GM12891 (cell line): ENCODE measurements at regions not wholly inside any gene's neighbourhood (a gene's known extent, or its start where the extent isn't known, plus 50 kb on each side); places are given as distances from the start of the nearest gene placed in this dataset.
A peak's percentile ranks its signal among the peaks of the same experiment; 100 is the strongest.

Source experiments
- DNase-seq: peaks from one replicate; pipeline ENCODE4 v3.0.0; 2011; ENCODE audit warnings: low spot score; ENCODE audit not compliant: insufficient read length
- FAIRE-seq: peaks from 2 replicates; lab custom pipeline; 2011; peaks lifted over from hg19 to GRCh38; lab: Jason Lieb, UNC
- PAX5 ChIP-seq: IDR thresholded peaks from 2 replicates; pipeline ENCODE4 v1.6.1; 2011; ENCODE audit warnings: low read length, moderate library complexity, mild to moderate bottlenecking; ENCODE audit not compliant: insufficient read depth, severe bottlenecking
- POLR2A ChIP-seq: IDR thresholded peaks from 2 replicates; pipeline ENCODE4 v1.6.1; 2011; ENCODE audit warnings: low read depth, low read length, control low read depth
- POLR2AphosphoS5 ChIP-seq: IDR thresholded peaks from 2 replicates; pipeline ENCODE4 v1.6.1; 2011; ENCODE audit warnings: low read depth, low read length, control low read depth
- POU2F2 ChIP-seq: IDR thresholded peaks from 2 replicates; pipeline ENCODE4 v1.6.1; 2011; ENCODE audit warnings: low read depth, mild to moderate bottlenecking, control low read depth, low read length, moderate library complexity
- SPI1 ChIP-seq: IDR thresholded peaks from 2 replicates; pipeline ENCODE4 v1.6.1; 2011; ENCODE audit warnings: low read depth, low read length, control low read depth
- TAF1 ChIP-seq: IDR thresholded peaks from 2 replicates; pipeline ENCODE4 v1.6.1; 2011; ENCODE audit warnings: low read depth, low read length, control low read depth

GRCh38 chr5:96265487-96265886 is 167.6 kb downstream of the PCSK1 start:
- no peak for FAIRE-seq
- TF ChIP-seq POLR2A (no peak), TAF1 (no peak), POU2F2 (no peak), PAX5 (no peak), SPI1 (no peak), POLR2AphosphoS5 (no peak)
- no peak for DNase-seq

DNA sequence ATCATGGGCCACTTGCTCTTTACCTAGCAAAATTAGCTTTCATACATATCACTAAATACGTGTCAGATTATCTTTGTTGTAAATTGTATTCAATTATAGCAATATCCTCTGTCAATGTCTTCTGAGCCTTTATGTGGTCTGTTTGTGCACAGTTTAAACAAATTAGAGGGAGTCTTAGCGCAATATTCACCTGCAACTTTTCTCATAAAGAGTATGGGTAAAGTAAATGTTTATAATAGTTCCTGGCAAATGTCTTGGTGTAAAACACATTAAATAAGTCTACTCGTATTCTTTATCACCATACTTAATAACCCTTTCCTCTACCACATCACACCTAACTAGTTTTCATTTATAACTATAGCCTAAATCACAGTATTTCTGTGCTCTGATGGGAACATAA is 169.0 kb downstream of the PCSK1 start:
- TF ChIP-seq TAF1 = no peak
- no peak for TF ChIP-seq POU2F2
- TF ChIP-seq SPI1 = no peak
- no peak for TF ChIP-seq POLR2A
- TF ChIP-seq PAX5 = no peak
- no peak for TF ChIP-seq POLR2AphosphoS5
- no peak for DNase-seq
- FAIRE-seq = no peak

- TF ChIP-seq SPI1 (no peak), TAF1 (no peak), POU2F2 (no peak), POLR2A (no peak), PAX5 (no peak), POLR2AphosphoS5 (no peak)
- no peak for DNase-seq
- no peak for FAIRE-seq
These were observed 170.9 kb downstream of the PCSK1 start for GRCh38 chr5:96262105-96262504.

- no peak for FAIRE-seq
These were observed 173.0 kb downstream of the PCSK1 start for GRCh38 chr5:96260009-96260408.

GRCh38 chr5:96259151-96259772 is 173.8 kb downstream of the PCSK1 start:
- FAIRE-seq (peak; percentile 52), DNase-seq (no peak)
- TF ChIP-seq POLR2AphosphoS5 (no peak), SPI1 (peak; percentile 83)

More at GRCh38 chr5:96260009-96260408, 173.0 kb downstream of the PCSK1 start:
- DNase-seq = no peak
- TF ChIP-seq POLR2AphosphoS5 (no peak), PAX5 (no peak), POLR2A (no peak), POU2F2 (no peak), SPI1 (no peak), TAF1 (no peak)

GRCh38 chr5:96258692-96259091 is 174.4 kb downstream of the PCSK1 start:
- DNase-seq (no peak), FAIRE-seq (no peak)
- TF ChIP-seq POU2F2 (no peak), PAX5 (no peak), POLR2AphosphoS5 (no peak), TAF1 (no peak), SPI1 (no peak), POLR2A (no peak)

DNA sequence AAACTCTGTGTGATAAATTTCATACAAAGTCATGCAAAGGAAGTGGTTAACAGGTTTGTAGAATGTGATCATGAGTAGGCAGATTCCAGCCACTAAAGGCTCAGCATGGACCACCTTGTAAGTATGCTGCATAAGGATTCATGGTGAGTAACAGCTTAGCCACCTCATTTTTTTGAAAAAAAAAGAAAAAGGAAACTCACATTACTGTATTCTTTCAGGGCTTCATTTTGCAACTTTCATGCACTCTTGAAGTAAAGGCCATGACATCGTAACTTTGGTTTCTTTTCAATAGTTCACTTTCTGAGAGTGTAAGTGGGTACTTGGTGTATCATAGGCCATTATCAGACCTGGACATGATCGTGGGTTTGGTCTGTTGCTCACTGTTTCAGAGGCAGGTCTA is 175.1 kb downstream of the PCSK1 start:
- FAIRE-seq = no peak
- TF ChIP-seq TAF1 (no peak), SPI1 (no peak), POU2F2 (no peak), POLR2A (no peak), PAX5 (no peak), POLR2AphosphoS5 (no peak)
- DNase-seq = no peak

DNA sequence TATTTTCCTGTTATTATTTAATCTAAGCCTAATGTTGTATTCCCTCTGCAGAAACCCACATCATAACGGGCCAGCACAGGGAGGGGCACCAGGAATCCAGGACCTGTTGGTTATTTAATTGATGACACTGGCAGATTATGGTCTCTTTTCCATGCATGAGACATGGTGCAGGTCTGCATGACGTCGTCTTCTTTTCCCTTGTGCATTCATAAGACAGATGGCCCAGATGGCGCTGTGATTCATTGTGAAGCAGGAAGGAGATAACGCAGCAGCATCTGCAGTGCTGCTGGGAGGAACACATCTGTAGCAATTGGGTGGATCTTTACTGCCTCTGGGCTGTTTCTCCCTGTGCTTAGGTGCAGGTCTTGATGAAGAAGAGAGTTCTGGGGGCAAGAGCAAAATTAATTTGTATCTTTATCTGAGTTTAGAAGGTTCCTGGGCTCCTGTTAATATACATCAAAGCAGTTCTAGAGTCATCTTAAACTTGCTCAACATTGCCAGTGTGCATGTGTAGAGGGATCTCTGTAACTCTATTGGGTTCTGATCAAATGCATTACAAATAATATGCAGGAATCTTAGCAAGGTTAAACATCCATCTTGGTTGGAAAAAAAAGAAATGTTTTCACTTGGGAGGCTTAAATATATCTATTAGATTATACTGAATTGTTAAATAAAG is 176.1 kb downstream of the PCSK1 start:
- FAIRE-seq (no peak), DNase-seq (no peak)
- TF ChIP-seq SPI1 = no peak
- TF ChIP-seq POLR2A = no peak
- TF ChIP-seq TAF1 = no peak
- no peak for TF ChIP-seq POLR2AphosphoS5
- no peak for TF ChIP-seq PAX5
- TF ChIP-seq POU2F2 = no peak

- DNase-seq = no peak
- TF ChIP-seq POLR2AphosphoS5 = no peak
- TF ChIP-seq POLR2A = no peak
- TF ChIP-seq PAX5 = no peak
- TF ChIP-seq TAF1 = no peak
- no peak for TF ChIP-seq POU2F2
- TF ChIP-seq SPI1 = no peak
- FAIRE-seq = no peak
These were observed 177.9 kb downstream of the PCSK1 start for GRCh38 chr5:96254980-96255691.

GRCh38 chr5:96253140-96253539 is 179.9 kb downstream of the PCSK1 start:
- no peak for DNase-seq
- TF ChIP-seq SPI1 = no peak
- TF ChIP-seq POU2F2 = no peak
- no peak for TF ChIP-seq POLR2AphosphoS5
- no peak for TF ChIP-seq TAF1
- no peak for TF ChIP-seq PAX5
- no peak for TF ChIP-seq POLR2A
- FAIRE-seq = no peak
